ENCODE measurements at regions not wholly inside any gene's neighbourhood (a gene's known extent, or its start where the extent isn't known, plus 50 kb on each side); places are given as distances from the start of the nearest gene placed in this dataset.

DNA sequence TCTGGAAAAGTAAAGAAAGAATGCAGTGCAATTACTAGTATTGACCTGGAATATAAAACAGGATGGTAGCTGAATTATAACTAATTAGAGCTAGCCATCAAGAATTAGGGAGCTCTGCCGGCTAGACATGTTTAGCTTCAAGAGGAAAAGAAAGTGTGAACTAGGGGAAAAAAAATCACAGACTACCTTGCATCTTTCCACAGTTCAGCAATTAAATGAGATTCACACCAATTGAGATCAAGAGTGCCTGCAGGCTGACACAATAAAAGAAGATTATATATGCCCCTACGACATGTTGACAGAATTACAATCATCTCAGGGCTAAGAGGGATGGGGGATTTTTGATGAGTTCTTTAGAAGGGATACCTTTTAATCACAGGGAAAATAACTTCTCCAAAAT is 303.3 kb upstream of the CELF2 start:
- TF ChIP-seq GATA2 (IDR thresholded peaks at IDR 0.05; ENCODE audit: low read depth, low read length), result no peak
- no peak for TF ChIP-seq GATA3 (IDR thresholded peaks at IDR 0.05; ENCODE audit: low read depth, low read length)

Measured in SH-SY5Y (cell line).